ENCODE measurements at regions not wholly inside any gene's neighbourhood (a gene's known extent, or its start where the extent isn't known, plus 50 kb on each side); places are given as distances from the start of the nearest gene placed in this dataset.

DNA sequence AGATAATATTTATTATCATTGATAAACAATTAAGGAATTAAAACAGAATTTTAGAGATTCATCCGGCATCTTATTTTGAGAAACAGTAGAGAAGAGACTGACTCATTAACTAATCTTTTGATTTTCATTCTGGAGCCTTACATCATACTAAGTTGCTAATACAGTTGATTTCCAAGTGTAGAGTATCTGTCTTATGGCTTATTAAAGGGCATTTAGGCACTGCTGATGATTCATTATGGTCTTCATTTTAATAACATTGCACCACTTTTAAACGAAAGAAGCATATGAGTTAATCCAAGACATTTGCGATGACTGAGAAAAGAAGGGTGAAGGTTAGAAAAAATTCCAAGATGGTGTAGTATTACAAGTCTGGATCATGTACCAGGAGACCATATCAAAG lies 186.0 kb upstream of the CACNA2D1 start:
- ChIA-PET CTCF (no interaction called here), SMC1A (ENCODE audit: uncharacterized antibody, unreplicated experiment) (no interaction called here), RAD21 (ENCODE audit: unreplicated experiment) (no interaction called here), POLR2A (no interaction called here)
- no peaks in the 10 kb centered on the region for H3K9me3 ChIP-seq (replicated peaks; ENCODE audit: control insufficient read depth, insufficient read depth, low read length)
- FAIRE-seq (no peak), DNase-seq (ENCODE audit: low read depth, low spot score) (no peak), ATAC-seq (no peak)
- H3K27me3 ChIP-seq (replicated peaks in 1 of 2; ENCODE audit: control insufficient read depth in 2 of 2, insufficient read depth in 2 of 2, low read length in 1 of 2), result no peaks in the 10 kb centered on the region
- in situ Hi-C loops (cut with MboI), result no loop called here
- H3K4me1 ChIP-seq (ENCODE audit: control insufficient read depth, insufficient read depth, low read length), result no peaks in the 10 kb centered on the region
- no peaks in the 10 kb centered on the region for H4K20me1 ChIP-seq (ENCODE audit: control insufficient read depth, insufficient read depth)
- no peak overlapping the region for H3K27ac ChIP-seq (ENCODE audit: control insufficient read depth, insufficient read depth)
- H3K9ac ChIP-seq (ENCODE audit: control insufficient read depth, insufficient read depth, low read length), result no peak overlapping the region
- 89% methylated on average over 3 of the region's 3 CpGs for whole genome bisulfite sequencing (ENCODE audit: insufficient coverage, insufficient replicate concordance, low lambda C conversion rate, missing lambda C conversion rate)
- H3K4me3 ChIP-seq, result no peak overlapping the region
- TF ChIP-seq ZSCAN29 (IDR thresholded peaks at IDR 0.05) (no peak), MYB (IDR thresholded peaks at IDR 0.05; ENCODE audit: borderline replicate concordance, low read depth, low read length) (no peak), RELA (IDR thresholded peaks at IDR 0.05; ENCODE audit: borderline replicate concordance, partially characterized antibody) (no peak), IKZF1 (conservative IDR thresholded peaks at IDR 0.05) (no peak), SREBF2 (IDR thresholded peaks at IDR 0.05; ENCODE audit: low read length) (no peak), WRNIP1 (IDR thresholded peaks at IDR 0.05; ENCODE audit: borderline replicate concordance, low read depth, low read length) (no peak), FOXM1 (IDR thresholded peaks at IDR 0.05; ENCODE audit: low read depth, low read length) (no peak), ATF2 (IDR thresholded peaks at IDR 0.05; ENCODE audit: low read length) (no peak), RUNX3 (IDR thresholded peaks at IDR 0.05; ENCODE audit: low read length) (no peak), ZBED1 (IDR thresholded peaks at IDR 0.05; ENCODE audit: borderline replicate concordance) (no peak), TARDBP (IDR thresholded peaks at IDR 0.05; ENCODE audit: borderline replicate concordance) (no peak), IRF4 (IDR thresholded peaks at IDR 0.05; ENCODE audit: low read depth, low read length) (no peak), NR2C1 (IDR thresholded peaks at IDR 0.05) (no peak), CREB1 (IDR thresholded peaks at IDR 0.05; ENCODE audit: low read depth) (no peak), ATF3 (IDR thresholded peaks at IDR 0.05; ENCODE audit: borderline replicate concordance, extremely low read depth, low read depth, low read length) (no peak), HDGF (IDR thresholded peaks at IDR 0.05) (no peak), SMARCA5 (IDR thresholded peaks at IDR 0.05) (no peak), ATF7 (IDR thresholded peaks at IDR 0.05; ENCODE audit: low read depth) (no peak), TBL1XR1 (IDR thresholded peaks at IDR 0.05; ENCODE audit: low read depth, low read length) (no peak)
- TF ChIP-seq, protein P1, sequence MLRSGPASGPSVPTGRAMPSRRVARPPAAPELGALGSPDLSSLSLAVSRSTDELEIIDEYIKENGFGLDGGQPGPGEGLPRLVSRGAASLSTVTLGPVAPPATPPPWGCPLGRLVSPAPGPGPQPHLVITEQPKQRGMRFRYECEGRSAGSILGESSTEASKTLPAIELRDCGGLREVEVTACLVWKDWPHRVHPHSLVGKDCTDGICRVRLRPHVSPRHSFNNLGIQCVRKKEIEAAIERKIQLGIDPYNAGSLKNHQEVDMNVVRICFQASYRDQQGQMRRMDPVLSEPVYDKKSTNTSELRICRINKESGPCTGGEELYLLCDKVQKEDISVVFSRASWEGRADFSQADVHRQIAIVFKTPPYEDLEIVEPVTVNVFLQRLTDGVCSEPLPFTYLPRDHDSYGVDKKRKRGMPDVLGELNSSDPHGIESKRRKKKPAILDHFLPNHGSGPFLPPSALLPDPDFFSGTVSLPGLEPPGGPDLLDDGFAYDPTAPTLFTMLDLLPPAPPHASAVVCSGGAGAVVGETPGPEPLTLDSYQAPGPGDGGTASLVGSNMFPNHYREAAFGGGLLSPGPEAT (IDR thresholded peaks at IDR 0.05; ENCODE audit: low read depth), result no peak
- intact Hi-C loops (cut with micrococcal nuclease; ENCODE audit: unreplicated experiment), result no loop called here
- H3K79me2 ChIP-seq (ENCODE audit: control insufficient read depth, insufficient read depth, low read length), result no peaks in the 10 kb centered on the region
- BruUV-seq (replicated peaks), result no TSS peak
- H3K4me2 ChIP-seq (ENCODE audit: control insufficient read depth, insufficient read depth), result no peak overlapping the region
- no peak overlapping the region for H2AFZ ChIP-seq (ENCODE audit: control insufficient read depth, low read depth, low read length)
- H3K36me3 ChIP-seq (ENCODE audit: control insufficient read depth in 2 of 2, insufficient read depth in 2 of 2, low read length in 1 of 2), result no peaks in the 10 kb centered on the region
